ENCODE measurements at regions not wholly inside any gene's neighbourhood (a gene's known extent, or its start where the extent isn't known, plus 50 kb on each side); places are given as distances from the start of the nearest gene placed in this dataset.

DNA sequence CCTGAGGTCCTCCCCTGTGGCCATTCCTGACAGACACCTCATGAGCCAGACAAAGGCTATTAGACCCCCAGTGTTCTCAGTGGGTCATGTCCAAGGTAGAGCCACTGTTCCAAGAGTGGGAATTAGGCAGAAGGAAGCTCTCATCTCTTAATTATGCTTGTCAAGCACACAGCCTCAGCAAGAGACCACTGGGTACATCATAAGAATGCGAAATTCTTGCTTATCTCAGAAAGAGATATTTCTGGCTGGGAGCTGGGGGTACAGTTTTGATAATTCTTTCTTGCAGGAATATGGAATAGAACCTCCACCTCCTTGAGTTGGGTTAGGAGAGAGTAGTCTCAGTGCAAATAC, 1280.0 kb upstream of the CNTN5 start:
- TF ChIP-seq EP300 (IDR thresholded peaks at IDR 0.05) (no peak), CEBPB (IDR thresholded peaks at IDR 0.05) (no peak)

Measured in A549 (cell line).